Activated T-cell treated with anti-CD3 and anti-CD28 coated beads, Interleukin-2, amount 50 U/mL, for 72 hours (primary cell): ENCODE measurements at regions not wholly inside any gene's neighbourhood (a gene's known extent, or its start where the extent isn't known, plus 50 kb on each side); places are given as distances from the start of the nearest gene placed in this dataset.

Experiments
- ATAC-seq, 2 donors: fragments of 150-1000 bp; cut with Tn5 transposase; replicated peaks in 1 of 2; 2 replicates each; pipeline ENCODE4 v1.10.0; 2021; ENCODE audit warnings: moderate library complexity in 2 of 2, mild to moderate bottlenecking in 1 of 2
- DNase-seq, 2 donors: peaks; one replicate each; pipeline ENCODE4 v3.0.0; 2021 to 2022; ENCODE audit warnings: mixed read lengths in 1 of 2
- H3K27ac Mint-ChIP-seq: one replicate; pipeline ENCODE4 v1.8.0; 2022; ENCODE audit warnings: mild to moderate bottlenecking, moderate library complexity, mixed read lengths
- H3K27me3 Mint-ChIP-seq: one replicate; pipeline ENCODE4 v1.8.0; 2022; ENCODE audit warnings: low read depth, mixed read lengths
- H3K36me3 Mint-ChIP-seq, 2 donors: one replicate each; pipeline ENCODE4 v1.8.0; 2022; ENCODE audit warnings: mixed read lengths in 2 of 2, mild to moderate bottlenecking in 1 of 2; ENCODE audit not compliant: insufficient read depth in 2 of 2
- H3K4me1 Mint-ChIP-seq: one replicate; pipeline ENCODE4 v1.8.0; 2022; ENCODE audit warnings: low read depth, mixed read lengths
- H3K4me3 Mint-ChIP-seq, 2 donors: one replicate each; pipeline ENCODE4 v1.8.0; 2022; ENCODE audit warnings: mild to moderate bottlenecking in 2 of 2, mixed read lengths in 2 of 2, moderate library complexity in 2 of 2
- H3K9me3 Mint-ChIP-seq, 2 donors: one replicate each; pipeline ENCODE4 v1.8.0; 2022; ENCODE audit warnings: mixed read lengths in 2 of 2

DNA sequence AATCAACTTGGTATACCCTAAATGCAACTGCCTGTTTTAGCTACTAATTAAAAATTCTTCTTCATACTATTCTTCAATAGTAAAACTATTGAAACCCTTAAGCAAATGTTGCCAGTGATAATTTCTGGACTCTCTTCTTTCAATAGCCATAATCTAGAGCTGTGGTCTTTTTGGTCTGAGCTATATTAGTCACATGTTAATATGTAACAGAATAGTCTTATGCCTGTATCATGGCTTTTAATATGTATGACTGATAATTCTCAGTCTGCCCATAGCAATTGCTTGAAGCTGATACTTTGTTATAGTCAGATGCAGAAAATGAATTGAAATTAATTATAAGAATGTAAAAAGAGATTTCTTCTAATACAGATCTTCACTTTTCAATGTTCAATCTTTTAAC lies 1871.9 kb upstream of the CDH6 start:
- Mint-ChIP-seq H3K36me3 (peaks cover 0 to 2% of the 10 kb centered on the region in 2 donors), H3K27ac (no peak overlapping the region), H3K27me3 (no peaks in the 10 kb centered on the region), H3K9me3 (peaks cover 3 to 6% of the 10 kb centered on the region in 2 donors), H3K4me1 (no peaks in the 10 kb centered on the region), H3K4me3 (no peak overlapping the region)
- no peak for ATAC-seq
- DNase-seq, result no peak

DNA sequence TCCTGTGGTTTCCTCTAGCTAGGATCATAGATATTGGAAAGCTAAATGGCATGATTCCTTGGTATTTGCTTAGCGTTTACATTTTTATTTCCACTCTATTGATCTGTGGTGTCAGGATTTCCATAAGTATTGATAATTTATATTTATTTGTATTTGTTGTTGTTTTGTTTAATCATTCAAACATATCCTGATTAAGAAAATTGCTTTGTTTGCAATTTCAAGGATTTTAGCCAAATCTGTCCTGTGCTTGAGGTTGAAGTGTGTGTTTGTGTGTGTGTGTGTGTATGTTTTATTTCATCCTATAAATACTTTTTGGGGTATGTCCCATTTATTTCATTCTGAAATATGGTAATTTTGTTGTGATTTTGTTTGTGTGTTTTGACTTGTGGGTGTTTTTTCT lies 1884.1 kb upstream of the CDH6 start:
- no peak for ATAC-seq
- no peak overlapping the region for H3K4me3 Mint-ChIP-seq
- H3K9me3 Mint-ChIP-seq, result peaks cover 3 to 13% of the 10 kb centered on the region in 2 donors
- H3K36me3 Mint-ChIP-seq, result no peaks in the 10 kb centered on the region
- DNase-seq, result no peak
- no peak overlapping the region for H3K27ac Mint-ChIP-seq
- no peaks in the 10 kb centered on the region for H3K27me3 Mint-ChIP-seq
- no peaks in the 10 kb centered on the region for H3K4me1 Mint-ChIP-seq

DNA sequence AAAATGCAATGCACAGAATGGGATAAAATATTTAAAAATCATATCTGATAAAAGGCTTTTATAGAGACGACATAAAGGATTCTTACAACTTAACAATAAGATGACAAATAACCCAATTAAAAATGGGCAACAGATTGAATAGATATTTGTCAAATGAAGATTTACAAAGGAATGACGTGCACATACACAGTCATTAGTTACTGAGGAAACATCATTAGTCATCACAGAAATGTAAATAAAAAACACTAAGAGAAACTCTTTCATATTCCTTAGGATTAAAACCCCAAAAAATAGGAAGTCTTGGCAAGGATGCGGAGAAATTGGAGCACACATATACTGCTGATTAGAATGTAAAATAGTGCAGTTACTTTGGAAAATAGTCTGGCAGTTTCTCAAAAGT lies 1886.0 kb upstream of the CDH6 start:
- ATAC-seq (no peak), DNase-seq (no peak)
- Mint-ChIP-seq H3K9me3 (peaks cover 3 to 13% of the 10 kb centered on the region in 2 donors), H3K27ac (no peak overlapping the region), H3K4me3 (no peak overlapping the region), H3K27me3 (no peaks in the 10 kb centered on the region), H3K4me1 (no peaks in the 10 kb centered on the region), H3K36me3 (no peaks in the 10 kb centered on the region)

DNA sequence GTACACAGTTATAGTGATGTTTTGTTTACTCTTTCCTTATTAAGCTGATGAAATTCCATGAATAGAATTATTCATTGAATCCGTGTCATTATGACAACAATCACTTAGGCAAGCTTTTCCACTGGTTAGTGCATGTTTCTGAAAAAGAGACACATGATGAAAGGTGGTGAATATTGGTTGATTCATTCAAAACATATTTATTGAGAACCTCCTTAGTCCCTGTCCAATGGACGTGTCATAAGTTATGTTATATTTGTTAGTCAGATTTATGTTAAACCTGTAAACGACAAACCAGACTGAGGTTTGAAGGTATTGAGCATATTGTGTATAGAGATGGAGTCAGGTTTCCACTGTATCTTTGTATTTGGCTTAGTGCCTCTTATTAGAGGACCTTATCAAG lies 1888.9 kb upstream of the CDH6 start:
- no peak overlapping the region for H3K27ac Mint-ChIP-seq
- ATAC-seq (no peak), DNase-seq (no peak)
- H3K9me3 Mint-ChIP-seq, result peaks cover 1 to 6% of the 10 kb centered on the region in 2 donors
- no peaks in the 10 kb centered on the region for H3K27me3 Mint-ChIP-seq
- no peaks in the 10 kb centered on the region for H3K4me1 Mint-ChIP-seq
- peaks cover 0 to 1% of the 10 kb centered on the region in 2 donors for H3K36me3 Mint-ChIP-seq
- no peak overlapping the region for H3K4me3 Mint-ChIP-seq

DNA sequence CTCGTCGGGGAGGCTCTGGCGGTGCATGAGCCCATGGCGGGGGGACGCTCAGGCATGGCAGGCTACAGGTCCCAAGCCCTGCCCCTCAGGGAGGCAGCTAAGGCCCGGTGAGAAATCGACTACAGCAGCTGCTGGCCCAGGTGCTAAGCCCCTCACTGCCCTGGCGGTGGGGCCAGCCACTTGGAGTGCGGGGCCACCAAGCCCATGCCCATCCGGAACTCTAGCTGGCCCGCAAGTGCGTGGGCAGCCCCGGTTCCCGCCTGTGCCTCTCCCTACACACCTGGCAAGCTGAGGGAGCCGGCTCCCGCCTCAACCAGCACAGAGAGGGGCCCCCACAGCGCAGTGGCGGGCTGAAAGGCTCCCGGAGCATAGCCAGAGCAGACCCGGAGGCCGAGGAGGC lies 1896.9 kb upstream of the CDH6 start:
- Mint-ChIP-seq H3K27ac (no peak overlapping the region), H3K4me3 (no peak overlapping the region), H3K9me3 (peaks cover 0 to 1% of the 10 kb centered on the region in 2 donors), H3K4me1 (no peaks in the 10 kb centered on the region), H3K36me3 (peaks cover 0 to 1% of the 10 kb centered on the region in 2 donors), H3K27me3 (no peaks in the 10 kb centered on the region)
- ATAC-seq (no peak), DNase-seq (no peak)

DNA sequence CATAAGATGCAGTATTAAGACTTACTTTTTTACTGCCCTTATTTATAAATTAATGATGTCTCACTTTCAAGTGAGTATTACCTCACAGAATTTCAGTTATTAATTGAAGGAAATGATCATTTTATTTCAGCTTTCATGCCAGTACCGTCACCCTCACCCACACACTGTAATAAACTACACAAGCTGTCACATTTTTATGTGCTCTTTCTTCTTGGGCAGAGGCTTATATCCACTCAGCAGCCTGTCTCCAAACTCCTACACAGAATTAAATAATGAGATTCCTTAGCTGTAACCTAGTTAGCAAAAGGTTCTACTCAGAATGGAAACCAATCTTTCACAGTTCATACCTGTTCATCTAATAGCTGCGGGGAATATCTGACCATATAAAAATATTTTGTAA lies 1915.8 kb upstream of the CDH6 start:
- DNase-seq (no peak), ATAC-seq (no peak)
- H3K9me3 Mint-ChIP-seq, result peaks cover 12 to 23% of the 10 kb centered on the region in 2 donors
- no peaks in the 10 kb centered on the region for H3K27me3 Mint-ChIP-seq
- H3K27ac Mint-ChIP-seq, result no peak overlapping the region
- H3K36me3 Mint-ChIP-seq, result peaks cover 0 to 2% of the 10 kb centered on the region in 2 donors
- H3K4me1 Mint-ChIP-seq, result no peaks in the 10 kb centered on the region
- H3K4me3 Mint-ChIP-seq, result no peak overlapping the region

DNA sequence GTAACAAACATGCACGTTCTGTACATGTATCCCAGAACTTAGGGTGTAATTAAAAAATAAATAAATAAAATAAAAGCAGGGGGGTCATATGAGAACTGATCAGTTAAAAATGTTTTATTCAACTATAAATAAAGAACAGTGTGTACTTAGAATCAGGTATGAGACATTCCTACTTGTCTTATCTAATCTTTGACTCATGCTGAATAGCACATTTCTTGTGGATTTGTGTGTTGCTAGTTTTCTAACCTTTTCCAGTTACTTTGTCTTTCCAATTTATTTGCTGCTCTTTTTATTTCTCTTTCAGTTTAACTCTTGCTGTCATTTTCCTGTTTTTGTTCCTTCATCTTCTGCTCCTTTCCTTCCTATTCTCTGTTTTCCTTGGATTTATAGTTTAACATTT lies 1917.1 kb upstream of the CDH6 start:
- DNase-seq, result no peak
- Mint-ChIP-seq H3K9me3 (peaks cover 15 to 18% of the 10 kb centered on the region in 2 donors), H3K27me3 (no peaks in the 10 kb centered on the region), H3K27ac (no peak overlapping the region), H3K4me1 (no peaks in the 10 kb centered on the region), H3K4me3 (no peak overlapping the region), H3K36me3 (peaks cover 0 to 2% of the 10 kb centered on the region in 2 donors)
- no peak for ATAC-seq

DNA sequence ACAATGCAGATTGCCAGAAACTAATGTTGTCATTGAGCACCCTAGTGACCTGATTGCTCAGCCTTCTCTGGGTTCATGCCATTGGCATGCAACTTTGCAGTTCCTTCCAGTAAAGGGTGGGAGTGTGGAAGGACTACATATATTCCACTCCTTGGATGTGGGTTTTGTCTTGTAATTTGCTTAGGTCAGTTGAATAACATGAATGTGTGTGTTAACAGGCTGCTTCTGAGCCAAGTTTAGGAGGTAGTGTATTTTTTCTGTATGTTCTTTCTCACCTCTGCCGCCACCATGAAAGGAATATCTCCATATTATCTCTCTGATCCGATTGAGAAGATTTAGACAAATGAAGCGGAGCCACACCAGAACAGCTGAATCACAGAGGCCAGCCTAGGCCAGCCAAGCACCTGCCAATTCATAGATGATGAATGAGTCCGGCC lies 1929.6 kb upstream of the CDH6 start:
- Mint-ChIP-seq H3K27me3 (no peaks in the 10 kb centered on the region), H3K9me3 (peaks cover 4 to 14% of the 10 kb centered on the region in 2 donors), H3K4me3 (no peak overlapping the region), H3K36me3 (no peaks in the 10 kb centered on the region), H3K27ac (no peak overlapping the region), H3K4me1 (no peaks in the 10 kb centered on the region)
- ATAC-seq, result no peak
- DNase-seq, result no peak

DNA sequence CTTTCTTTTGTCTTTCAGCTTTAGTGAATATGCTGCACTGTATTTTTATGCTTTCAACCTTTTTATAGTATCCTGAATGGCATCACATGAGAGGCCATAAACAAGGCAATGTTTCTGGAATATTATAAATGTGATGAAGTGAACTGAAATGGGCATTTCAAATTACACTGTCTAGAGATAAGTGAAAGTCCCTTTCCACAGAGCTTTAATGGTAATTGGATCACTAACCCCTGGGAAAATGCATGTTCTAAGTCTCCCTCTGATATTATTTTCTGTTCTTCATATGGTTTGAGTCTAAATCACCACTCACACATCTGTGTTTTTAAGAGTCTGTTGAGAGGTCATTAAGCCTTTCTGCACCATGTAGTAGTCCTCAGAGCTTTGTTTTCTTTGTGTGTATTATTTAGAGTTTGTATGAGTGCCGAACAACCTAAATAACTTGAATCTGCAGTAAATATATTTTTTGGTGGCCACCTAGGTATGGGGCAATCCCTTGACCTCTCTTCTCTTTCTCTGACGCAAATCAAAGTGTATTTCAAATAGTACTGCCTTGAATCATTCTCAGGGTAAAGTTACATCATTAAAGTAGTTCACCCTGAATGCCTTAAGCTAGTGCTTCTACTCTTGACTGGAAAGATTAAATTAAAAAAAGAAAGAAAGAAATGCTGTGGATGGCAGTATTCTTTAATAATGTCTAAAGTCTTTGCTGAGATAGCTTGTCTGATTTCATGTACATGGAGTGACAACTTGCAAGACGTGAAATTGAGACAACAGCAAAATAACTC lies 1931.0 kb upstream of the CDH6 start:
- DNase-seq (no peak), ATAC-seq (no peak)
- H3K4me3 Mint-ChIP-seq, result no peak overlapping the region
- H3K36me3 Mint-ChIP-seq, result no peaks in the 10 kb centered on the region
- H3K9me3 Mint-ChIP-seq, result peaks cover 7 to 17% of the 10 kb centered on the region in 2 donors
- no peaks in the 10 kb centered on the region for H3K27me3 Mint-ChIP-seq
- no peak overlapping the region for H3K27ac Mint-ChIP-seq
- no peaks in the 10 kb centered on the region for H3K4me1 Mint-ChIP-seq

DNA sequence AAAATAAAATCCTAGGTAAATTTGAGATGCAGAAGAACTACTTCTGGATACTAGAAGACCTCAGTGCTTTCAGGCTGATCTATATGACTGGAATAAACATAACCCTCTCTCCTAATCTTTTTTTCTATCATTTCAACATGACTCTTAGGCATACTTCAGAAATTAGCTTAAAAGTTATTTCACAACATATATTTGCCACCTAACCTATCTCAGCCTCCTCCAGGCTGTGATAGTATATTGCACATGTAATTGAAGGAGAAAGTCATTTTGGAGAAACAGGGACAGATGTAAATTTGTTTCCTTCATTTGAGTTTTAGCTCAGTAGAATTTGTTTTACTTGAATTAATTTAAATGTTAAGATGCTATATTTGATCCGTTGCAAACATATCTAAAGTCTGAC lies 1932.3 kb upstream of the CDH6 start:
- no peak overlapping the region for H3K4me3 Mint-ChIP-seq
- ATAC-seq (no peak), DNase-seq (no peak)
- no peaks in the 10 kb centered on the region for H3K36me3 Mint-ChIP-seq
- H3K27ac Mint-ChIP-seq, result no peak overlapping the region
- H3K9me3 Mint-ChIP-seq, result peaks cover 7 to 17% of the 10 kb centered on the region in 2 donors
- H3K4me1 Mint-ChIP-seq, result no peaks in the 10 kb centered on the region
- H3K27me3 Mint-ChIP-seq, result no peaks in the 10 kb centered on the region

DNA sequence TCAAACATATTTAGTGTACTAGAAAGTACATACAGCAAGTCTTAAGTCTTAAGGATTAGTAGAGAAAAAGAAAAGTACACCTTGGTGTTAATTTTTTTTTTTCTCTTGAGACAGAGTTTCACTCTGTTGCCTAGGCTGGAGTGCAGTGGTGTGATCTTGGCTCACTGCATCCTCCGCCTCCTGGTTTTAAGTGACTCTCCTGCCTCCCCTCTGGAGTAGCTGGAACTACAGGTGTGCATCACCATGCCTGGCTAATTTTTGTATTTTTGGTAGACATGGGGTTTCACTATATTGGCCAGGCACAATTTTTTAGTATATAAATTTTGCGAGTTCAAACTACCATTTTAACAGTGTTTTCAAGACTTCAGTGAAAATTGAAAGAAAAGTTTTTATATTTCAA lies 1941.1 kb upstream of the CDH6 start:
- ATAC-seq (no peak), DNase-seq (no peak)
- no peak overlapping the region for H3K27ac Mint-ChIP-seq
- no peaks in the 10 kb centered on the region for H3K4me1 Mint-ChIP-seq
- H3K36me3 Mint-ChIP-seq, result no peaks in the 10 kb centered on the region
- H3K4me3 Mint-ChIP-seq, result no peak overlapping the region
- no peaks in the 10 kb centered on the region for H3K27me3 Mint-ChIP-seq
- H3K9me3 Mint-ChIP-seq, result peaks cover 0 to 1% of the 10 kb centered on the region in 2 donors

DNA sequence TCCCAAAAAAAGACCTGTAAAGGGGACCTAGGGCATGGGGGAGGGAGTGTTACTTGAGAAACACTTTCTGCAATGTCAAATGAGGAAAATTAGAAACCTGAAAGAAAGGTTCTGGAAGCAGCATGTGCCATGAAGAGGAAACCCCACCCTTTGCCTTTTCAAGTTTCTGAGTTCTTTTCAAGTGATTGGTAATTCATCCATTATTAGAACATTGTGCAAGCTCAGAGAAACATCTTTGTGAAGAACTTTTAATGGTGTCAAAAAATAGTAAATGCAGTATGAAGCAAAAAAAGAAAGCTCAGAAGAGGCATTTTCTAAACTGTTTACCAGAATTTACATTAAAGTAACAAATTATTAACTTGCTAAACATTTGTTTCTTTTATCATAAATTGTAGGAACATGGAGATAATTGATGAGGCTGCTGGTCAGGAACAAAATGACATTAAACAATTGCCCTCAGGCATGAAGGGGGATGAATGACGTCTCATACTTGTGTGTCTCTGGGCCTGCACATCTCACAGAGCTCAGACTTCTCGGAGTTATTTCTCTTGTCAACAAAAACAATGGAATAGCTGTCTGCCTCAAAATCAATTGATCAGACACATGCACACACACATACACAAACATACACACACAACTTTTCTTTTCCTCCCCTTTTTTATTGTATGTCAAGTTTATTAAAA lies 1946.0 kb upstream of the CDH6 start:
- H3K27ac Mint-ChIP-seq, result no peak overlapping the region
- peaks cover 5 to 11% of the 10 kb centered on the region in 2 donors for H3K9me3 Mint-ChIP-seq
- peaks cover 0 to 1% of the 10 kb centered on the region in 2 donors for H3K36me3 Mint-ChIP-seq

DNA sequence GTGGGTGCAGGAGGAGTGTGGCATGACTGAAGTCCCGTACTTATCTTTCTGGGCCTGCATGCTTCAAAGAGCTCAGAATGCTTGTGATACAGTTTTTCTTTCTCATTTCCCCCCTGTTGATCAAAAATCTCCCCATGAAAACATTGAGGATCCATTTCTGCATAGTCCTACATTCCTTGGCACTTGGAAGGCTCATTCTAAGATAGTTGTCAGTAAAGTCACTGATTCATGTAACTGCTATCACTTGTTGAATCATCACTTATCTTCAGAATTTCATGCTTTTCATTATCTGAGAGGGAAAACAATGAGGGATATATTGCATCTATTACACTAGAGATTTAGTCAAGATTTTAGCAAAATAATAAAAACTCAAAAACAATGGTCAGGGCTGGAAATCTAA lies 1953.1 kb upstream of the CDH6 start:
- peaks cover 2 to 3% of the 10 kb centered on the region in 2 donors for H3K9me3 Mint-ChIP-seq
- no peaks in the 10 kb centered on the region for H3K27me3 Mint-ChIP-seq
- no peak overlapping the region for H3K27ac Mint-ChIP-seq
- peaks cover 0 to 1% of the 10 kb centered on the region in 2 donors for H3K36me3 Mint-ChIP-seq
- H3K4me3 Mint-ChIP-seq, result no peak overlapping the region
- DNase-seq, result no peak
- ATAC-seq, result no peak
- no peaks in the 10 kb centered on the region for H3K4me1 Mint-ChIP-seq

More for the DNA sequence above, 1946.0 kb upstream of the CDH6 start:
- DNase-seq (no peak), ATAC-seq (no peak)
- H3K27me3 Mint-ChIP-seq, result no peaks in the 10 kb centered on the region
- no peaks in the 10 kb centered on the region for H3K4me1 Mint-ChIP-seq
- no peak overlapping the region for H3K4me3 Mint-ChIP-seq
